Psoas muscle (tissue), 7 donors: ENCODE measurements at regions not wholly inside any gene's neighbourhood (a gene's known extent, or its start where the extent isn't known, plus 50 kb on each side); places are given as distances from the start of the nearest gene placed in this dataset.

Source experiments
- ATAC-seq, 4 donors: fragments of 200-7000 bp; cut with Tn5 transposase; one replicate each; pipeline ENCODE4 v1.9.1; 2020; ENCODE audit warnings: moderate library complexity in 3 of 4, mild to moderate bottlenecking in 2 of 4
- DNase-seq, 2 donors: peaks; one replicate each; pipeline ENCODE4 v3.0.0-alpha.2; 2020
- H3K27ac ChIP-seq: fragments of 200-600 bp; one replicate; pipeline ENCODE4 v1.8.0; 2022
- H3K27me3 ChIP-seq, 3 donors: fragments of 200-600 bp in 1 of 3; one replicate each; pipeline versions ENCODE4 v1.6.1 to v1.8.0; 2013 to 2022; ENCODE audit warnings: low read length in 2 of 3, mild to moderate bottlenecking in 2 of 3, moderate library complexity in 1 of 3; ENCODE audit not compliant: insufficient read depth in 3 of 3
- H3K36me3 ChIP-seq, 2 donors: fragments of 200-600 bp in 1 of 2; one replicate each; pipeline versions ENCODE4 v1.6.1 to v1.8.0; 2013 to 2022; ENCODE audit warnings: low read depth in 1 of 2, mild to moderate bottlenecking in 1 of 2, moderate library complexity in 1 of 2; ENCODE audit not compliant: insufficient read depth in 1 of 2
- H3K4me1 ChIP-seq: fragments of 200-600 bp; one replicate; pipeline ENCODE4 v1.8.0; 2022
- H3K4me3 ChIP-seq: fragments of 200-600 bp; one replicate; pipeline ENCODE4 v1.8.0; 2022; ENCODE audit warnings: mild to moderate bottlenecking
- H3K9me3 ChIP-seq: fragments of 200-600 bp; one replicate; pipeline ENCODE4 v1.8.0; 2022
- CTCF ChIP-seq: fragments of 200-600 bp; IDR thresholded peaks from one replicate; pipeline ENCODE4 v1.8.0; 2022; ENCODE audit warnings: antibody characterized with exemption
- WGBS, 3 donors: extraction: QIAGEN DNeasy Blood & Tissue Kit; methylation state at CpG; one replicate each; pipeline versions ENCODE4 v1.1.6 to v1.1.7; 2013; 5-methylcytosine and 5-hydroxymethylcytosine counted together
- intact Hi-C, 2 donors: fragments of 100-400 bp; cut with DNase I; formaldehyde crosslinking; loops; one replicate each; pipeline versions ENCODE4 v1.11.0 to v1.14.2; 2022
- donor health status: healthy with polysubstance abuse.
- donor health status: DM: no; HTN: no; CAD: no; lungs with moderate emphysema.
- donor health status: Bipolar disorder and iron deficiency.
- donor health status: healthy.
- donor health status: DM: yes; HTN: yes; CAD: no.
- donor health status: DM: no; HTN: no; CAD: no.
- donor health status: DM: yes; HTN: yes; CAD: no.

GRCh38 chr2:194116861-194117260, 1540.2 kb upstream of the SLC39A10 start:
- no peaks in the 10 kb centered on the region for H3K4me1 ChIP-seq
- intact Hi-C loops: no loop called here
- no peak for ATAC-seq
- 69 to 81% (median 71%) methylated on average over 3 of the region's 3 CpGs for WGBS, 3 donors
- no peak for TF ChIP-seq CTCF
- no peaks in the 10 kb centered on the region for H3K9me3 ChIP-seq
- H3K4me3 ChIP-seq: no peak overlapping the region
- no peak overlapping the region for H3K27ac ChIP-seq
- H3K27me3 ChIP-seq: no peaks in the 10 kb centered on the region
- no peaks in the 10 kb centered on the region for H3K36me3 ChIP-seq
- no peak for DNase-seq

GRCh38 chr2:194105358-194105757, 1551.7 kb upstream of the SLC39A10 start:
- no peaks in the 10 kb centered on the region for H3K36me3 ChIP-seq
- no peak for TF ChIP-seq CTCF
- ATAC-seq: no peak
- 92 to 94% (median 92%) methylated on average over 1 of the region's 1 CpG for WGBS, 3 donors
- no peak overlapping the region for H3K4me3 ChIP-seq
- H3K9me3 ChIP-seq: no peaks in the 10 kb centered on the region
- intact Hi-C loops: no loop called here
- H3K27me3 ChIP-seq: no peaks in the 10 kb centered on the region
- H3K4me1 ChIP-seq: no peaks in the 10 kb centered on the region
- H3K27ac ChIP-seq: no peak overlapping the region
- no peak for DNase-seq

- ATAC-seq (no peak), DNase-seq (no peak)
- no peak overlapping the region for H3K4me3 ChIP-seq
- no peak for TF ChIP-seq CTCF
- no peaks in the 10 kb centered on the region for H3K27me3 ChIP-seq
- H3K27ac ChIP-seq: no peak overlapping the region
- no peaks in the 10 kb centered on the region for H3K4me1 ChIP-seq
- intact Hi-C loops: no loop called here
- H3K9me3 ChIP-seq: no peaks in the 10 kb centered on the region
- no peaks in the 10 kb centered on the region for H3K36me3 ChIP-seq
These were observed 1552.3 kb upstream of the SLC39A10 start for GRCh38 chr2:194104687-194105086.

- Histone ChIP-seq H3K9me3 (no peaks in the 10 kb centered on the region), H3K36me3 (no peaks in the 10 kb centered on the region), H3K4me3 (no peak overlapping the region), H3K4me1 (no peaks in the 10 kb centered on the region), H3K27ac (no peak overlapping the region), H3K27me3 (no peaks in the 10 kb centered on the region)
- ATAC-seq: no peak
- 82 to 88% (median 87%) methylated on average over 2 of the region's 2 CpGs for WGBS, 3 donors
- no peak for DNase-seq
- TF ChIP-seq CTCF: no peak
- intact Hi-C loops: no loop called here
These were observed 1552.9 kb upstream of the SLC39A10 start for GRCh38 chr2:194103941-194104659.

GRCh38 chr2:194102546-194102945, 1554.5 kb upstream of the SLC39A10 start:
- 94 to 100% (median 96%) methylated on average over 2 of the region's 2 CpGs for WGBS, 3 donors
- Histone ChIP-seq H3K36me3 (no peaks in the 10 kb centered on the region), H3K4me1 (no peaks in the 10 kb centered on the region), H3K27me3 (no peaks in the 10 kb centered on the region), H3K27ac (no peak overlapping the region), H3K9me3 (no peaks in the 10 kb centered on the region), H3K4me3 (no peak overlapping the region)
- DNase-seq (no peak), ATAC-seq (no peak)
- intact Hi-C loops: no loop called here
- no peak for TF ChIP-seq CTCF
